Transverse colon (tissue), 3 donors: ENCODE measurements at regions not wholly inside any gene's neighbourhood (a gene's known extent, or its start where the extent isn't known, plus 50 kb on each side); places are given as distances from the start of the nearest gene placed in this dataset.

Experiments
- POLR2A ChIP-seq: fragments of 450-650 bp; IDR thresholded peaks from one replicate; pipeline ENCODE4 v1.6.1; 2016; ENCODE audit warnings: antibody characterized with exemption, mild to moderate bottlenecking, moderate library complexity
- TF ChIP-seq, protein P1 (sequence below), 5 experiments: fragments of 200-600 bp in 3 of 5; fragments of 450-650 bp in 2 of 5; sonication (generic) in 3 of 5; IDR thresholded peaks; 1 replicate in 2 of 5; 2 replicates in 3 of 5; pipeline ENCODE4 v1.5.1; 2016 to 2017; ENCODE audit warnings: antibody characterized with exemption in 5 of 5, inconsistent platforms in 3 of 5, mild to moderate bottlenecking in 2 of 5, moderate library complexity in 1 of 5

- TF ChIP-seq, protein P1, sequence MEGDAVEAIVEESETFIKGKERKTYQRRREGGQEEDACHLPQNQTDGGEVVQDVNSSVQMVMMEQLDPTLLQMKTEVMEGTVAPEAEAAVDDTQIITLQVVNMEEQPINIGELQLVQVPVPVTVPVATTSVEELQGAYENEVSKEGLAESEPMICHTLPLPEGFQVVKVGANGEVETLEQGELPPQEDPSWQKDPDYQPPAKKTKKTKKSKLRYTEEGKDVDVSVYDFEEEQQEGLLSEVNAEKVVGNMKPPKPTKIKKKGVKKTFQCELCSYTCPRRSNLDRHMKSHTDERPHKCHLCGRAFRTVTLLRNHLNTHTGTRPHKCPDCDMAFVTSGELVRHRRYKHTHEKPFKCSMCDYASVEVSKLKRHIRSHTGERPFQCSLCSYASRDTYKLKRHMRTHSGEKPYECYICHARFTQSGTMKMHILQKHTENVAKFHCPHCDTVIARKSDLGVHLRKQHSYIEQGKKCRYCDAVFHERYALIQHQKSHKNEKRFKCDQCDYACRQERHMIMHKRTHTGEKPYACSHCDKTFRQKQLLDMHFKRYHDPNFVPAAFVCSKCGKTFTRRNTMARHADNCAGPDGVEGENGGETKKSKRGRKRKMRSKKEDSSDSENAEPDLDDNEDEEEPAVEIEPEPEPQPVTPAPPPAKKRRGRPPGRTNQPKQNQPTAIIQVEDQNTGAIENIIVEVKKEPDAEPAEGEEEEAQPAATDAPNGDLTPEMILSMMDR (IDR thresholded peaks at IDR 0.05), result no peak
- no peak for TF ChIP-seq POLR2A
Measured at GRCh38 chr7:25567430-25567829, 339.1 kb upstream of the NPVF start.
